ENCODE measurements at regions not wholly inside any gene's neighbourhood (a gene's known extent, or its start where the extent isn't known, plus 50 kb on each side); places are given as distances from the start of the nearest gene placed in this dataset.

DNA sequence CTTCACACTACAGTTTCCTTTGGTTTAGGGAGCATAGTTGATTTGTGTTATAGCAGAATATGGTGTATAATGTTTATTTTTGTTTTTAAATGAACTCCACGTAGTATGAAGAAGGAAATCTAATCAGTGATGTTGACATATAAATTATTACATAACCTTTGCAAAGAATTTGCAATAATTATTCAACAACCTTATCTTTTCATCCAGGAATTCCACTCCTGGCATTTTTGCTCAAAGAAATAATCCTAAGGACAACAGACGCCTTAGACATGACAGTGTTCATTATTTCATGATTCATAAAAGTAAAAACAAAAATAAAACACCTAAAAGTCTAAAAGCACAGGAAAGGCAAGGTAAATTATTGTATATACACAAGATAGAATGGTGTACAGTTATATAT, 229.2 kb downstream of the EPM2A start:
- TF ChIP-seq, protein P1, sequence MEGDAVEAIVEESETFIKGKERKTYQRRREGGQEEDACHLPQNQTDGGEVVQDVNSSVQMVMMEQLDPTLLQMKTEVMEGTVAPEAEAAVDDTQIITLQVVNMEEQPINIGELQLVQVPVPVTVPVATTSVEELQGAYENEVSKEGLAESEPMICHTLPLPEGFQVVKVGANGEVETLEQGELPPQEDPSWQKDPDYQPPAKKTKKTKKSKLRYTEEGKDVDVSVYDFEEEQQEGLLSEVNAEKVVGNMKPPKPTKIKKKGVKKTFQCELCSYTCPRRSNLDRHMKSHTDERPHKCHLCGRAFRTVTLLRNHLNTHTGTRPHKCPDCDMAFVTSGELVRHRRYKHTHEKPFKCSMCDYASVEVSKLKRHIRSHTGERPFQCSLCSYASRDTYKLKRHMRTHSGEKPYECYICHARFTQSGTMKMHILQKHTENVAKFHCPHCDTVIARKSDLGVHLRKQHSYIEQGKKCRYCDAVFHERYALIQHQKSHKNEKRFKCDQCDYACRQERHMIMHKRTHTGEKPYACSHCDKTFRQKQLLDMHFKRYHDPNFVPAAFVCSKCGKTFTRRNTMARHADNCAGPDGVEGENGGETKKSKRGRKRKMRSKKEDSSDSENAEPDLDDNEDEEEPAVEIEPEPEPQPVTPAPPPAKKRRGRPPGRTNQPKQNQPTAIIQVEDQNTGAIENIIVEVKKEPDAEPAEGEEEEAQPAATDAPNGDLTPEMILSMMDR (IDR thresholded peaks at IDR 0.05; ENCODE audit: low read depth, low read length, poor library complexity, severe bottlenecking): no peak
- no peak for TF ChIP-seq EZH2phosphoT487 (IDR thresholded peaks at IDR 0.05; ENCODE audit: borderline replicate concordance, low read length)
